HG02981 (cell line): ENCODE measurements at regions not wholly inside any gene's neighbourhood (a gene's known extent, or its start where the extent isn't known, plus 50 kb on each side); places are given as distances from the start of the nearest gene placed in this dataset.
"Not testable (repeated sequence)": the region's sequence is repeated elsewhere in the genome, so short reads cannot be mapped to it uniquely, and the experiment has no call there.

ENCODE experiments used
- ATAC-seq: cut with Tn5 transposase; IDR thresholded peaks from one replicate; pipeline ENCODE4 v1.9.1; 2021; ENCODE audit warnings: mild to moderate bottlenecking, moderate library complexity; ENCODE audit not compliant: unreplicated experiment

- no peak for ATAC-seq
Observed at GRCh38 chr1:198416296-198416695, 124.2 kb downstream of the ATP6V1G3 start.

- no peak for ATAC-seq
Observed at GRCh38 chr1:198411240-198411639, 129.2 kb downstream of the ATP6V1G3 start.

- no peak for ATAC-seq
Observed at GRCh38 chr1:198408716-198409115, 131.8 kb downstream of the ATP6V1G3 start.

- not testable (repeated sequence) for ATAC-seq
Observed at GRCh38 chr1:198404632-198405031, 135.8 kb downstream of the ATP6V1G3 start.

- ATAC-seq, result no peak
Observed at GRCh38 chr1:198400063-198400462, 140.4 kb downstream of the ATP6V1G3 start.

- no peak for ATAC-seq
Observed at GRCh38 chr1:198399452-198399851, 141.0 kb downstream of the ATP6V1G3 start.

- ATAC-seq, result no peak
Observed at GRCh38 chr1:198397208-198397808, 143.2 kb downstream of the ATP6V1G3 start.

- no peak for ATAC-seq
Observed at GRCh38 chr1:198391393-198392020, 149.0 kb downstream of the ATP6V1G3 start.

GRCh38 chr1:198387587-198387986 lies 152.9 kb downstream of the ATP6V1G3 start:
- ATAC-seq, result no peak

GRCh38 chr1:198380275-198380674 lies 160.2 kb downstream of the ATP6V1G3 start:
- ATAC-seq, result no peak

- ATAC-seq, result no peak
Observed at GRCh38 chr1:198377702-198378101, 162.8 kb downstream of the ATP6V1G3 start.

GRCh38 chr1:198374288-198374687 lies 166.2 kb downstream of the ATP6V1G3 start:
- ATAC-seq, result no peak

- no peak for ATAC-seq
Observed at GRCh38 chr1:198373376-198373775, 167.1 kb downstream of the ATP6V1G3 start.
